ENCODE measurements at regions not wholly inside any gene's neighbourhood (a gene's known extent, or its start where the extent isn't known, plus 50 kb on each side); places are given as distances from the start of the nearest gene placed in this dataset.

- no peak for DNase-seq (ENCODE audit: low spot score)
Observed at GRCh38 chr1:229760478-229760996, 134.5 kb downstream of the URB2 start.

GRCh38 chr1:229762891-229763290, 136.8 kb downstream of the URB2 start:
- DNase-seq (ENCODE audit: low spot score), result no peak

- no peak for DNase-seq (ENCODE audit: low spot score)
Observed at GRCh38 chr1:229768232-229768631, 142.2 kb downstream of the URB2 start.

- no peak for DNase-seq (ENCODE audit: low spot score)
Observed at GRCh38 chr1:229769006-229769405, 143.0 kb downstream of the URB2 start.

- no peak for DNase-seq (ENCODE audit: low spot score)
Observed at GRCh38 chr1:229769809-229770208, 143.8 kb downstream of the URB2 start.

GRCh38 chr1:229778794-229779193, 152.7 kb downstream of the URB2 start:
- DNase-seq (ENCODE audit: low spot score), result no peak

- no peak for DNase-seq (ENCODE audit: low spot score)
Observed at GRCh38 chr1:229781453-229781852, 155.4 kb downstream of the URB2 start.

GRCh38 chr1:229782469-229782868, 156.4 kb downstream of the URB2 start:
- no peak for DNase-seq (ENCODE audit: low spot score)

- DNase-seq (ENCODE audit: low spot score), result no peak
Observed at GRCh38 chr1:229784834-229785233, 158.8 kb downstream of the URB2 start.

GRCh38 chr1:229786974-229787610, 161.0 kb downstream of the URB2 start:
- no peak for DNase-seq (ENCODE audit: low spot score)

GRCh38 chr1:229788004-229788403, 162.0 kb downstream of the URB2 start:
- no peak for DNase-seq (ENCODE audit: low spot score)

GRCh38 chr1:229792012-229792975, 166.2 kb downstream of the URB2 start:
- no peak for DNase-seq (ENCODE audit: low spot score)

GRCh38 chr1:229793488-229793887, 167.4 kb downstream of the URB2 start:
- DNase-seq (ENCODE audit: low spot score), result no peak

- no peak for DNase-seq (ENCODE audit: low spot score)
Observed at GRCh38 chr1:229798558-229798957, 172.5 kb downstream of the URB2 start.

- DNase-seq (ENCODE audit: low spot score), result no peak
Observed at GRCh38 chr1:229803626-229804217, 177.7 kb downstream of the URB2 start.

- DNase-seq (ENCODE audit: low spot score), result no peak
Observed at GRCh38 chr1:229808272-229808671, 182.2 kb downstream of the URB2 start.

- DNase-seq (ENCODE audit: low spot score), result no peak
Observed at GRCh38 chr1:229810140-229810539, 184.1 kb downstream of the URB2 start.

- DNase-seq (ENCODE audit: low spot score), result no peak
Observed at GRCh38 chr1:229810961-229811360, 184.9 kb downstream of the URB2 start.

- no peak for DNase-seq (ENCODE audit: low spot score)
Observed at GRCh38 chr1:229812148-229812547, 186.1 kb downstream of the URB2 start.

- no peak for DNase-seq (ENCODE audit: low spot score)
Observed at GRCh38 chr1:229812693-229813092, 186.6 kb downstream of the URB2 start.

GRCh38 chr1:229815076-229815475, 189.0 kb downstream of the URB2 start:
- DNase-seq (ENCODE audit: low spot score), result no peak

- no peak for DNase-seq (ENCODE audit: low spot score)
Observed at GRCh38 chr1:229815961-229816360, 189.9 kb downstream of the URB2 start.

- no peak for DNase-seq (ENCODE audit: low spot score)
Observed at GRCh38 chr1:229817936-229818335, 191.9 kb downstream of the URB2 start.
